Fibroblast of gingiva (primary cell): ENCODE measurements at regions not wholly inside any gene's neighbourhood (a gene's known extent, or its start where the extent isn't known, plus 50 kb on each side); places are given as distances from the start of the nearest gene placed in this dataset.

ENCODE experiments used
- DNase-seq: peaks from one replicate; pipeline ENCODE4 v3.0.0-alpha.2; 2011; ENCODE audit warnings: low read depth

GRCh38 chr13:30030141-30030750 is 179.8 kb upstream of the UBL3 start:
- DNase-seq = no peak

GRCh38 chr13:30027569-30028455 is 177.4 kb upstream of the UBL3 start:
- no peak for DNase-seq

GRCh38 chr13:30026909-30027308 is 176.5 kb upstream of the UBL3 start:
- DNase-seq = no peak

GRCh38 chr13:30026093-30026492 is 175.7 kb upstream of the UBL3 start:
- peak; percentile 71 for DNase-seq

GRCh38 chr13:30025351-30025750 is 174.9 kb upstream of the UBL3 start:
- DNase-seq = no peak

- no peak for DNase-seq
Measured at GRCh38 chr13:30024125-30024865, 173.9 kb upstream of the UBL3 start.

- no peak for DNase-seq
Measured at GRCh38 chr13:30023196-30023895, 172.9 kb upstream of the UBL3 start.

GRCh38 chr13:30022796-30023195 is 172.4 kb upstream of the UBL3 start:
- no peak for DNase-seq

- no peak for DNase-seq
Measured at GRCh38 chr13:30022256-30022655, 171.8 kb upstream of the UBL3 start.

GRCh38 chr13:30021611-30022010 is 171.2 kb upstream of the UBL3 start:
- no peak for DNase-seq

- DNase-seq = no peak
Measured at GRCh38 chr13:30020726-30021312, 170.4 kb upstream of the UBL3 start.

- no peak for DNase-seq
Measured at GRCh38 chr13:30019648-30020626, 169.5 kb upstream of the UBL3 start.

- no peak for DNase-seq
Measured at GRCh38 chr13:30017880-30018279, 167.5 kb upstream of the UBL3 start.

GRCh38 chr13:30016398-30016797 is 166.0 kb upstream of the UBL3 start:
- no peak for DNase-seq

- DNase-seq = no peak
Measured at GRCh38 chr13:30009411-30009810, 159.0 kb upstream of the UBL3 start.

GRCh38 chr13:30006246-30006645 is 155.8 kb upstream of the UBL3 start:
- DNase-seq = no peak

GRCh38 chr13:30004204-30004603 is 153.8 kb upstream of the UBL3 start:
- DNase-seq = peak; percentile 15

GRCh38 chr13:30002577-30002976 is 152.2 kb upstream of the UBL3 start:
- DNase-seq = peak; percentile 30

GRCh38 chr13:30000370-30000765 is 150.0 kb upstream of the UBL3 start:
- no peak for DNase-seq

GRCh38 chr13:29999492-30000369 is 149.3 kb upstream of the UBL3 start:
- DNase-seq = no peak
